Fibroblast of the aortic adventitia (primary cell): ENCODE measurements at regions not wholly inside any gene's neighbourhood (a gene's known extent, or its start where the extent isn't known, plus 50 kb on each side); places are given as distances from the start of the nearest gene placed in this dataset.
"Not testable (repeated sequence)": the region's sequence is repeated elsewhere in the genome, so short reads cannot be mapped to it uniquely, and the experiment has no call there.

Experiments used
- DNase-seq: peaks from one replicate; pipeline ENCODE4 v3.0.0-alpha.2; 2010; ENCODE audit warnings: low read depth
- H3K4me3 ChIP-seq: 2 replicates; pipeline ENCODE4 v1.5.1; 2011; ENCODE audit warnings: low read depth, mild to moderate bottlenecking, control low read depth, low read length, moderate library complexity
- CTCF ChIP-seq: IDR thresholded peaks from 2 replicates; pipeline ENCODE4 v1.5.1; 2011; ENCODE audit warnings: mild to moderate bottlenecking, low read length, control low read depth, inconsistent platforms; ENCODE audit not compliant: insufficient read depth

DNA sequence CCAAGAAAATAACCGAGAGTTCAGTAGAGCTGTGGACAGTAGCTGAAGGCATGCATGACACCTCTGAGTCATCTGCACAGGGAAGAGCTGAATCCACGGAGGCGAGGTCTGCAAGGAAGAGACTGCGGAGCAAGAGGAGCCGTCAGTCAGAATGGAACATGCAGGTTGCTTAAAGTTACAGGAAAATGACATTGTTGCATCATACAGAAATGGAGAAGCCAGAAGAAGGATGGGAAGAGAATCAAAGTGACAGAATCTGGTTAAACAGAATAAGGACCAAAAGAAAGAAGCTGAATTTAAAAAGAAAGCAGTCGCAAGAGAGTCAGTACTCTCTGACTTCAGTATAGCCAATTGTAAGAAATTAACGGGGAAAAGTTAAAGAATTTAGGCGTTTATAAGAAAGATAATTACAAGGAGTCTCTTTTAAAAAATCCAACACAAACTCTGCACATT is 533.8 kb downstream of the ADCYAP1 start:
- DNase-seq, result no peak
- TF ChIP-seq CTCF, result no peak
- H3K4me3 ChIP-seq, result no peak overlapping the region

DNA sequence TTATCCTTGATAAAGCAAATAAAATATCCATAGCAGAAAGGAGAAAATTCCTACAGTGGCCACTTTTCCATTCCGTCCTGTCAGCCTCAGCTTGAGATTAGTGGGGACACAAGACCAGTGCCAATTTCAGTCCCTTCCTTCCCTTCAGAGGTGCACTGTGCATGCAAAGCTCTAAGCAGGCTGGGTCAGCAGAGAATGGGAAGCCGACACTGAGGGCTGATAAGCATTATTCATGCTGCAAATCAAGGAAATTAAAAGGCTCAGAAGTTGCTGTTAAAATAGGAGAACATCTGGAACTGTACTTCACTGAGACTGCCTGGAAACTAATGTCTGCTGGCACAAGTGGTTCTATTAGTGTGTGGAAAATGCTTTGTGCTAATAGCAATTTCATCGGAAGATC is 534.3 kb downstream of the ADCYAP1 start:
- DNase-seq, result no peak
- TF ChIP-seq CTCF, result no peak

GRCh38 chr18:1444062-1444461 is 539.4 kb downstream of the ADCYAP1 start:
- not testable (repeated sequence) for H3K4me3 ChIP-seq, DNase-seq

More for the DNA sequence above, 534.3 kb downstream of the ADCYAP1 start:
- H3K4me3 ChIP-seq, result no peak overlapping the region

DNA sequence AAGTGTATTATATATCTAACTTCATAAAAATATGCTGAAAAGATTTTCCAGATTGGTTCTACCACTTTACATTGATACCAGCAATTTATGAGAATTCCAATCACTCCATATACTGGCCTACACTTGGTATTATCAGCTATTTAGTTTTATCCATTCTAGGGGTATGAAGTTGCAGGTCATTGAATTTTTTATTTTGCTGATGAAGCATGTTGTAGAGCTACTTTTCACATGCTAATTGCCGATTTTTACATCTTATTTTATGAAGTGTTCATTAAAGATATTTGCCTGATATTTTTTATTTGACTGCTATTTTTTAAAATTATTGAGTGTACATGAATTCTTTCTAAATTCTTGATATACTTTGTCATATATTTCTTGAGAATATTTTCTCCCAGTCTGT is 542.1 kb downstream of the ADCYAP1 start:
- DNase-seq, result no peak
- TF ChIP-seq CTCF, result no peak
- no peak overlapping the region for H3K4me3 ChIP-seq

- DNase-seq, result no peak
- no peak overlapping the region for H3K4me3 ChIP-seq
- no peak for TF ChIP-seq CTCF
Observed at GRCh38 chr18:1452821-1453220, 548.1 kb downstream of the ADCYAP1 start.

DNA sequence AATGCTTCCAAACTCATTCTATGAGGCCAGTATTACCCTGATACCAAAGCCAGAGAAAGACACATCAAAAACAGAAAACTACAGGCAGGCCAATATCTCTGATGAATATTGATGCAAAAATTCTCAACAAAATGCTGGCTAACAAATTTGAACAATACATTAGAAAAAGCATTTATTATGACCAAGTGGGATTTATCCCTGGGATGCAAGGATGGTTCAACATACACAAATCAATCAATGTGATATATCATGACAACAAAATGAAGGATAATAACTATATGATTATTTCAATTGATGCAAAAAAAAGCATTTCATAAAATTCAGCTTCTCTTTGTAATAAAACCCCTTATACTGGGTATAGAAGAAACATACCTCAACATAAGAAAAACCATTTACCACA is 550.9 kb downstream of the ADCYAP1 start:
- no peak for DNase-seq
- no peak for TF ChIP-seq CTCF
- no peak overlapping the region for H3K4me3 ChIP-seq

GRCh38 chr18:1458547-1458946 is 553.9 kb downstream of the ADCYAP1 start:
- TF ChIP-seq CTCF, result no peak
- H3K4me3 ChIP-seq, result no peak overlapping the region
- no peak for DNase-seq

DNA sequence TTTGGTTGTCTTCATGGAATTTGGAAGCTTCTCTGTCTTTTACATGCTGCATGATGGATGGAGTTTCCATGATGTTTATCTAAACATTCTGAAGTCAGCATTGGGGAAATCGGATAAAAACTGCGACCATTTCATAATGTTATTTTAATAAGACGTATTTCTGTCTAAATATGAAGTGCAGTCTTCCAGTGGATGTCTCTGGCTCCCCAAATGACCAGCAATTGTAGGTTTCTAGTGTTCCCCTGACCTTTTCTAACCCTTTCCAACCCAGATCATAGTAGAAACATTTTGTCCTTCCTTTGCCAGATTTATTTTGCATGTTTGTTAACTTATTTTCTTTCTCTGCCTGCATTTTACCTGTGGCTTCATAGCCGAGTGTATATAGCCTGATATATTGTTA is 559.3 kb downstream of the ADCYAP1 start:
- DNase-seq, result no peak

More for the DNA sequence above, 559.3 kb downstream of the ADCYAP1 start:
- no peak overlapping the region for H3K4me3 ChIP-seq
- no peak for TF ChIP-seq CTCF
